OCI-LY7 (cell line): ENCODE measurements at regions not wholly inside any gene's neighbourhood (a gene's known extent, or its start where the extent isn't known, plus 50 kb on each side); places are given as distances from the start of the nearest gene placed in this dataset.

ENCODE experiments used
- BruUV-seq: library from RNA; stranded (reverse); fragments of 400-500 nt; replicated peaks from 2 replicates; lab custom pipeline; 2021; lab: Mats Ljungman, UMichigan
- CTCF ChIA-PET: fragments of 300-600 bp; sonication (Branson Sonifier 250); formaldehyde crosslinking; loops from one replicate; lab custom pipeline; 2022; ENCODE audit warnings: antibody characterized with exemption; ENCODE audit not compliant: unreplicated experiment; lab: Charles Lee
- POLR2A ChIA-PET: fragments of 300-600 bp; sonication (Branson Sonifier 250); formaldehyde crosslinking; loops from one replicate; lab custom pipeline; 2022; ENCODE audit warnings: antibody characterized with exemption; lab: Charles Lee
- DNase-seq: peaks from one replicate; pipeline ENCODE4 v3.0.0-alpha.2; 2015; ENCODE audit warnings: low spot score
- H2AFZ ChIP-seq: fragments of 200-600 bp; sonication (generic), shearing (Covaris generic); 2 replicates; pipeline ENCODE4 v1.6.1; 2014; ENCODE audit warnings: mild to moderate bottlenecking, antibody characterized with exemption, low read length, moderate library complexity
- H3K27ac ChIP-seq: fragments of 200-600 bp; sonication (generic); 2 replicates; pipeline ENCODE4 v1.5.1; 2014; ENCODE audit warnings: mixed run types, low read depth, mild to moderate bottlenecking, moderate library complexity, low read length, inconsistent platforms; ENCODE audit not compliant: poor library complexity, severe bottlenecking
- H3K36me3 ChIP-seq: fragments of 200-600 bp; sonication (generic); 2 replicates; pipeline ENCODE4 v1.6.1; 2014; ENCODE audit warnings: mild to moderate bottlenecking, antibody characterized with exemption, low read length, moderate library complexity, mixed read lengths; ENCODE audit not compliant: insufficient read depth
- H3K4me1 ChIP-seq: fragments of 200-600 bp; sonication (generic); 2 replicates; pipeline ENCODE4 v1.5.1; 2014; ENCODE audit warnings: mild to moderate bottlenecking, low read length; ENCODE audit not compliant: insufficient read depth, poor library complexity, severe bottlenecking
- H3K4me2 ChIP-seq: fragments of 200-600 bp; sonication (generic); 2 replicates; pipeline ENCODE4 v1.6.1; 2014; ENCODE audit warnings: mild to moderate bottlenecking, low read length
- H3K4me3 ChIP-seq: fragments of 200-600 bp; sonication (generic); 2 replicates; pipeline ENCODE4 v1.5.1; 2014; ENCODE audit warnings: mild to moderate bottlenecking, low read depth, low read length; ENCODE audit not compliant: poor library complexity, severe bottlenecking
- H3K79me2 ChIP-seq: fragments of 200-600 bp; sonication (generic); 2 replicates; pipeline ENCODE4 v1.6.1; 2016; ENCODE audit warnings: low read depth, mild to moderate bottlenecking, low read length, moderate library complexity, mixed read lengths; ENCODE audit not compliant: insufficient read depth
- H3K9me2 ChIP-seq: fragments of 200-600 bp; sonication (generic); 2 replicates; pipeline ENCODE4 v1.6.1; 2016; ENCODE audit warnings: mild to moderate bottlenecking, low read length, mixed read lengths; ENCODE audit not compliant: insufficient read depth
- H3K9me3 ChIP-seq: fragments of 200-600 bp; sonication (generic); 2 replicates; pipeline ENCODE4 v1.6.1; 2014; ENCODE audit warnings: mild to moderate bottlenecking, mixed run types, low read length, mixed read lengths
- H4K20me1 ChIP-seq: fragments of 200-600 bp; sonication (generic); 2 replicates; pipeline ENCODE4 v1.6.1; 2014; ENCODE audit warnings: mild to moderate bottlenecking, antibody characterized with exemption, low read length, moderate library complexity, mixed read lengths; ENCODE audit not compliant: insufficient read depth
- EZH2phosphoT487 ChIP-seq: fragments of 200-600 bp; sonication (generic); IDR thresholded peaks from 2 replicates; pipeline ENCODE4 v1.6.1; 2018; ENCODE audit warnings: low read depth, borderline replicate concordance, mild to moderate bottlenecking, mixed run types, antibody characterized with exemption, low read length, moderate library complexity, mixed read lengths
- intact Hi-C: fragments of 100-400 bp; cut with micrococcal nuclease; formaldehyde crosslinking; loops from one replicate; pipeline ENCODE4 v1.10.0; 2022; ENCODE audit not compliant: unreplicated experiment
- TF ChIP-seq, protein P1 (sequence below): fragments of 200-600 bp; sonication (generic); conservative IDR thresholded peaks from 2 replicates; pipeline ENCODE4 v1.5.1; 2014; ENCODE audit warnings: mild to moderate bottlenecking, antibody characterized with exemption, low read length, moderate library complexity, mixed read lengths

DNA sequence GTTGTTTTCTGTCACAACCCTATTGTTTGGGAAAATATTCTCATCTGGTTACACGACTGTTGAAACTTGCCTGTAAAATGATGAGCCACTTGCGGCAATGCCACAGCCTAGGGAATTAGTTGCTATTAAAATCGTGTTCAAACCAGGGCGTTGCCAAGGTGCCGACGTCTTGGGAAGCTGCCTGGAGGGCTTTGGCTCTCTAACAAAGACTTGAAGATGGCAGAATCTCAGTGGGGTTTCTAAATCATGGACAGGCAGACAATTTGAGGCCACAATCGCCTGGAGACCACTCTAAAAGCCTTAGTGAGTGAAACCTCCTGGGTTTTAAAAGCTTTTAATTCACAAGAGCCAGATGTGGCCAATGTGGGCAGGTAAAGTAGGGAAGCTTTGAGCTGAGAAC lies 117.2 kb upstream of the BMAL1 start:
- POLR2A ChIA-PET: interaction anchor here (0.6 kb wide), 1 partner anchor 82 kb away, joined by 3 read pairs; no protein-coding TSS in a partner anchor
- Histone ChIP-seq H4K20me1 (no peaks in the 10 kb centered on the region), H3K36me3 (no peaks in the 10 kb centered on the region), H3K79me2 (no peaks in the 10 kb centered on the region), H3K4me1 (no peaks in the 10 kb centered on the region), H3K9me3 (no peaks in the 10 kb centered on the region), H2AFZ (no peak overlapping the region), H3K9me2 (no peaks in the 10 kb centered on the region), H3K4me3 (no peak overlapping the region), H3K4me2 (no peak overlapping the region), H3K27ac (no peak overlapping the region)
- BruUV-seq: no TSS peak
- no peak for TF ChIP-seq EZH2phosphoT487
- TF ChIP-seq, protein P1, sequence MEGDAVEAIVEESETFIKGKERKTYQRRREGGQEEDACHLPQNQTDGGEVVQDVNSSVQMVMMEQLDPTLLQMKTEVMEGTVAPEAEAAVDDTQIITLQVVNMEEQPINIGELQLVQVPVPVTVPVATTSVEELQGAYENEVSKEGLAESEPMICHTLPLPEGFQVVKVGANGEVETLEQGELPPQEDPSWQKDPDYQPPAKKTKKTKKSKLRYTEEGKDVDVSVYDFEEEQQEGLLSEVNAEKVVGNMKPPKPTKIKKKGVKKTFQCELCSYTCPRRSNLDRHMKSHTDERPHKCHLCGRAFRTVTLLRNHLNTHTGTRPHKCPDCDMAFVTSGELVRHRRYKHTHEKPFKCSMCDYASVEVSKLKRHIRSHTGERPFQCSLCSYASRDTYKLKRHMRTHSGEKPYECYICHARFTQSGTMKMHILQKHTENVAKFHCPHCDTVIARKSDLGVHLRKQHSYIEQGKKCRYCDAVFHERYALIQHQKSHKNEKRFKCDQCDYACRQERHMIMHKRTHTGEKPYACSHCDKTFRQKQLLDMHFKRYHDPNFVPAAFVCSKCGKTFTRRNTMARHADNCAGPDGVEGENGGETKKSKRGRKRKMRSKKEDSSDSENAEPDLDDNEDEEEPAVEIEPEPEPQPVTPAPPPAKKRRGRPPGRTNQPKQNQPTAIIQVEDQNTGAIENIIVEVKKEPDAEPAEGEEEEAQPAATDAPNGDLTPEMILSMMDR: no peak
- DNase-seq: no peak
- CTCF ChIA-PET: no interaction called here
- intact Hi-C loops: no loop called here

DNA sequence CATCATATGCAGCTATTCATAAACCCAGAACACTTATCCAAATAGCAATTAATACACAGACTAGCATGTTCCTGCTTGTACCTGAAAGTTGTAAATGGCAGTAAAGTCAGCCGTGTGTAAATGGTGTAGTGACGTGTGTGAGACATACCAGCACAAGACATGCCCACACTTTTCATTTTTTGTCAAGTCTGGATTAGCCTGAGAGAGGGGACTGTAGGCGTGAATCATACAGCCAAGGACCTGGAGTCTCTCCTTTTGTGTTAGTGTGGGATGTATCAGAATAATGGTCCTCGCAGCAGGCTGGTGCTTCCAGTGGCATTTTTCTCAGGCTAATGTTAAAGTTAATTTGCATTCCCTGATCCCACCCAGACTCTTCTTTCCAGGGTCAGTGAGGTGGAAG lies 116.8 kb upstream of the BMAL1 start:
- Histone ChIP-seq H3K79me2 (no peaks in the 10 kb centered on the region), H3K9me3 (no peaks in the 10 kb centered on the region), H3K4me2 (no peak overlapping the region), H4K20me1 (no peaks in the 10 kb centered on the region), H2AFZ (no peak overlapping the region), H3K36me3 (no peaks in the 10 kb centered on the region), H3K27ac (no peak overlapping the region), H3K4me3 (no peak overlapping the region), H3K4me1 (no peaks in the 10 kb centered on the region), H3K9me2 (no peaks in the 10 kb centered on the region)
- no TSS peak for BruUV-seq
- TF ChIP-seq EZH2phosphoT487: no peak
- TF ChIP-seq, protein P1: no peak
- POLR2A ChIA-PET: interaction anchor here (0.6 kb wide), 2 partner anchors 81 to 158 kb away, joined by 3 to 4 read pairs; no protein-coding TSS in a partner anchor
- no peak for DNase-seq
- CTCF ChIA-PET: no interaction called here
- intact Hi-C loops: no loop called here

DNA sequence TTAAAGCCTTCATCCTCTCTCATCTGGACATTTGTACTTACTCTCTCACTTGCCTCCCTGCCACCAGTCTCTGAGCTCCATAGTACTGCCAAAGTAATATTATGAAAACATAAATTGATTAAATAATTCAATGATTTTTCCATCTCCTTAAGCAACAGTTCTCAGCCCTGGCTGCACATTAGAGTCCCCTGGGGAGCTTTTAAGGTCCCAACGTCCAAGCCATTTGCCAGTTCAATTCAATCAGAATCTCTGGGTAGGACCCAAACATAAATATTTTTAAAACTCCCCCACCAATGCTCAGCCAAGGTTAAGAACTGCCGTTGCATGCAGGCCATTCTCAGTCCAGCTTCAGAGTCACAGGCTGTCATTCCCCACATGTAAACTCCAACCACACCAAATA lies 114.4 kb upstream of the BMAL1 start:
- Histone ChIP-seq H4K20me1 (no peaks in the 10 kb centered on the region), H3K27ac (no peak overlapping the region), H3K79me2 (no peaks in the 10 kb centered on the region), H3K4me3 (no peak overlapping the region), H3K36me3 (no peaks in the 10 kb centered on the region), H3K4me1 (no peaks in the 10 kb centered on the region), H3K9me2 (no peaks in the 10 kb centered on the region), H3K4me2 (no peak overlapping the region), H3K9me3 (no peaks in the 10 kb centered on the region), H2AFZ (no peak overlapping the region)
- ChIA-PET POLR2A (no interaction called here), CTCF (no interaction called here)
- intact Hi-C loops: no loop called here
- DNase-seq: no peak
- no TSS peak for BruUV-seq
- TF ChIP-seq, protein P1: no peak
- no peak for TF ChIP-seq EZH2phosphoT487
